ENCODE measurements at regions not wholly inside any gene's neighbourhood (a gene's known extent, or its start where the extent isn't known, plus 50 kb on each side); places are given as distances from the start of the nearest gene placed in this dataset.

DNA sequence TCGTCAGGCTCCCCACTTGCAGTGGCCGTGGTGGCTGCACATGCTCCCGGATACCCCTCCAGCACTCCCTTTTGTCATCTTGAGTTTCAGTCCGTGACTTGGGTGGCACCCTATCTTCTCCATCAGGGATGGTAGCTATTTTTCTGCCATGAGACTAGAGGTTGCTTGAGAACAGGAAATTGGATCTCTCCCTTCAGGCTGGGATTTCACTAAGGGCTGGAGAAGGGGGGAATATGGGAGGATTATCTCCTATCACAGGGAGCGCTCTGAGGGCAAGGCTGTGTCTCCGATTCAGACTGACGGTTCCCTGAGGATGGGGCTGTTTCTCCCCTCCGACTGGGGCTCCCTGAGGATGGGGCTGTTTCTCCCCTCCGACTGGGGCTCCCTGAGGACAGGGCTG, 123.1 kb downstream of the MRPL14 start:
- Histone ChIP-seq H3K36me3 (ENCODE audit: insufficient read depth in 1 of 2, low read depth in 1 of 2) (no peaks in the 10 kb centered on the region), H3K9me3 (no peaks in the 10 kb centered on the region), H3K4me3 (no peak overlapping the region), H3K27me3 (ENCODE audit: insufficient read depth in 3 of 3, low read length in 2 of 3) (no peaks in the 10 kb centered on the region), H3K27ac (peak overlapping the region; percentile 81), H3K4me1 (peaks cover 46% of the 10 kb centered on the region)
- DNase-seq (no peak), ATAC-seq (peak; percentile 38 to 71 (median 48))
- TF ChIP-seq CTCF (IDR thresholded peaks at IDR 0.05): no peak
- intact Hi-C loops (cut with DNase I): loop anchor here (5.0 kb wide), 1 partner anchor 68 kb away; no protein-coding TSS in a partner anchor
- 26 to 31% (median 27%) methylated on average over 9 of the region's 9 CpGs for WGBS, 3 donors

DNA sequence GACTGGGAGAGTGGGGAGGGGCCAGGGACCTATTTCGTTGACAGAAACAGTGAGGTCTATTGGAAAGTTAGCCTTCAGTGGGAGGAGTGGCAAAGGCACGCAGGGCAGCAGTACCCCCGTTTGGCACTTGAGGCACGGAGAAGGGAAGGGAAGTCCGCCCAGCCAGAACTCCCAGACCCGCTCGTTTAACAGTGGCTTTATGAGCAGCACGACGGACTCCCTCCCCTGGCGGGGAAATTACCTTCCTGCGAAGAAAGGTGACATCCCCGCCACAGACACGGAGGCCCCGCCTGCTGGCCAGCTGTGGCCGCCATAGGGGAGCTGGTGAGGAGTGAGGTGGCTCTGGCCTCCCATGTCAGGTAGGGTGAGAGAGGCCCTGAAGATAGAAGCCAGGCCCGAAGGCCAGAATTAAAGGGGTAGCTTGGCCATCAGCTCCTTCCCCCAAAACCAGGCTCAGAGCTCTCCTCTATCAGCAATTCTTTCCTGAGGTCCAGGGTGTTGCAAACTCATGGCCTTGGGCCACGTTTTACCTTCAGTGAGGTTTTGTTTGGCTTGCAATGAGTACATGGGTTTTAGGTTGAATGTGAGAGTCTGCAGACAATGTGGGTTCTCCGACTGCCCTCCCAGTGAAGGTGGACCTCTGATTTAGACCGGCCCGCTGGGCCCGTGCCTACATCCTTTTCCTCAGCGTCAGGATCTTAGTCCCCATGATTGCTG, 123.7 kb downstream of the MRPL14 start:
- H3K9me3 ChIP-seq: no peaks in the 10 kb centered on the region
- ATAC-seq (peak; percentile 1 to 4 (median 2)), DNase-seq (peak in 1 of 2 donors; percentile 48)
- no peaks in the 10 kb centered on the region for H3K27me3 ChIP-seq (ENCODE audit: insufficient read depth in 3 of 3, low read length in 2 of 3)
- peaks cover 46% of the 10 kb centered on the region for H3K4me1 ChIP-seq
- 65 to 68% (median 66%) methylated on average over 21 to 22 of the region's 22 CpGs for WGBS, 3 donors
- peak overlapping the region; percentile 81 for H3K27ac ChIP-seq
- H3K4me3 ChIP-seq: peak overlapping the region; percentile 62
- no peaks in the 10 kb centered on the region for H3K36me3 ChIP-seq (ENCODE audit: insufficient read depth in 1 of 2, low read depth in 1 of 2)
- intact Hi-C loops (cut with DNase I): loop anchor here (5.0 kb wide), 1 partner anchor 69 kb away; no protein-coding TSS in a partner anchor
- no peak for TF ChIP-seq CTCF (IDR thresholded peaks at IDR 0.05)

GRCh38 chr6:44002593-44003344, 124.5 kb downstream of the MRPL14 start:
- peak; percentile 7 for TF ChIP-seq CTCF (IDR thresholded peaks at IDR 0.05)
- Histone ChIP-seq H3K4me1 (peaks cover 46% of the 10 kb centered on the region), H3K9me3 (no peaks in the 10 kb centered on the region), H3K4me3 (peak overlapping the region; percentile 62), H3K27ac (peak overlapping the region; percentile 81), H3K27me3 (ENCODE audit: insufficient read depth in 3 of 3, low read length in 2 of 3) (no peaks in the 10 kb centered on the region), H3K36me3 (ENCODE audit: insufficient read depth in 1 of 2, low read depth in 1 of 2) (no peaks in the 10 kb centered on the region)
- 5 to 12% (median 6%) methylated on average over 62 to 76 of the region's 76 CpGs for WGBS, 3 donors
- peak; percentile 70 to 81 for DNase-seq
- intact Hi-C loops (cut with DNase I): loop anchor here (5.0 kb wide), 1 partner anchor 70 kb away; no protein-coding TSS in a partner anchor
- peak; percentile 55 to 70 (median 67) for ATAC-seq

DNA sequence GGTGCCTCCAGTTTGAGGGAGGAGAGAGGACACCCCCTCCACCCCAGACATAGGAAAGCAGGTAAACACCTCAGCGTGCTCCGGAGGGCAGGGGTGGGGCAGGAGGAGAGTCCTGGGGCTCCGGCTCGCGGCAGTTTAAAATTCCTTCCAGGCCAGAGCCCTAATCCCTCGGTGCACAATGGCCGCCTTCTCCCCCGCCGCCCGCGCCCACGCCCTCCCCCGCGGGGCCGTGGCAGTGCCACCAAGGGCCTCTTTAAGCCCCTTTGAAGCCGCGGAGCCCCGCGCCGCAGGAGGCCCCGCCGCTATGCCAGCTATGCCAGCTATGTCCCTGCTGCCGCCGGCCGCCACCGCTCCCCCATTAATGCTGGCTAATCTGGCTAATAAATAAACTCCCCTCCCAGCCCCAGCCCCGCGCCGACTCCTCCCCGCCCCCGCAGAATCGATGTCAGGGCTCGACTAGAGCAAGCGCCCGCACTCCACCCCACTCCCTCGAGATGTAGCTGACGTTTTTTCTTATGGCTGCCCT, 125.1 kb downstream of the MRPL14 start:
- no peaks in the 10 kb centered on the region for H3K36me3 ChIP-seq (ENCODE audit: insufficient read depth in 1 of 2, low read depth in 1 of 2)
- H3K9me3 ChIP-seq: no peaks in the 10 kb centered on the region
- intact Hi-C loops (cut with DNase I): loop anchor here (5.0 kb wide), 1 partner anchor 70 kb away; no protein-coding TSS in a partner anchor
- DNase-seq (no peak), ATAC-seq (peak in 1 of 4 donors; percentile 2)
- H3K4me3 ChIP-seq: peak overlapping the region; percentile 62
- TF ChIP-seq CTCF (IDR thresholded peaks at IDR 0.05): no peak
- peaks cover 46% of the 10 kb centered on the region for H3K4me1 ChIP-seq
- H3K27me3 ChIP-seq (ENCODE audit: insufficient read depth in 3 of 3, low read length in 2 of 3): no peaks in the 10 kb centered on the region
- H3K27ac ChIP-seq: peak overlapping the region; percentile 81
- WGBS, 3 donors: 3 to 5% (median 3%) methylated on average over 31 to 37 of the region's 37 CpGs
